MCF 10A (cell line): ENCODE measurements at regions not wholly inside any gene's neighbourhood (a gene's known extent, or its start where the extent isn't known, plus 50 kb on each side); places are given as distances from the start of the nearest gene placed in this dataset.

Source experiments
- BruUV-seq: library from RNA; stranded (reverse); fragments of 400-500 nt; replicated peaks from 2 replicates; lab custom pipeline; 2021; lab: Mats Ljungman, UMichigan
- CTCF ChIA-PET: fragments of 300-600 bp; sonication (Branson Sonifier 250); formaldehyde crosslinking; extraction: SDS; loops from one replicate; lab custom pipeline; 2021; ENCODE audit warnings: antibody characterized with exemption, inconsistent platforms; lab: Yijun Ruan, JAX
- POLR2A ChIA-PET: fragments of 300-600, 350-650 bp; sonication (Branson Sonifier 250); formaldehyde crosslinking; extraction: SDS; loops from one replicate; lab custom pipeline; 2020; ENCODE audit warnings: antibody characterized with exemption, inconsistent platforms; lab: Yijun Ruan, JAX
- DNase-seq: peaks from one replicate; pipeline ENCODE4 v3.0.0-alpha.2; 2018; ENCODE audit not compliant: unreplicated experiment
- H3K27ac Mint-ChIP-seq: one replicate; pipeline ENCODE4 v1.8.0; 2022; ENCODE audit warnings: mild to moderate bottlenecking, low read depth, mixed read lengths; ENCODE audit not compliant: unreplicated experiment
- H3K27me3 Mint-ChIP-seq: one replicate; pipeline ENCODE4 v1.8.0; 2022; ENCODE audit warnings: mixed read lengths; ENCODE audit not compliant: insufficient read depth, unreplicated experiment
- H3K36me3 Mint-ChIP-seq: one replicate; pipeline ENCODE4 v1.8.0; 2022; ENCODE audit warnings: mild to moderate bottlenecking, moderate library complexity, mixed read lengths; ENCODE audit not compliant: insufficient read depth, unreplicated experiment
- H3K4me1 Mint-ChIP-seq: one replicate; pipeline ENCODE4 v1.8.0; 2022; ENCODE audit warnings: mixed read lengths; ENCODE audit not compliant: insufficient read depth, unreplicated experiment
- H3K4me3 Mint-ChIP-seq: one replicate; pipeline ENCODE4 v1.8.0; 2022; ENCODE audit warnings: mild to moderate bottlenecking, moderate library complexity, mixed read lengths; ENCODE audit not compliant: unreplicated experiment
- H3K9me3 Mint-ChIP-seq: one replicate; pipeline ENCODE4 v1.8.0; 2022; ENCODE audit warnings: mixed read lengths; ENCODE audit not compliant: unreplicated experiment
- intact Hi-C: fragments of 100-400 bp; cut with micrococcal nuclease; formaldehyde crosslinking; loops from 2 replicates; pipeline ENCODE4 v1.14.1; 2022
- TF ChIP-seq, protein P1 (sequence below): fragments of 200-600 bp; IDR thresholded peaks from one replicate; pipeline ENCODE4 v1.8.0; 2022; ENCODE audit warnings: antibody characterized with exemption, mild to moderate bottlenecking; ENCODE audit not compliant: unreplicated experiment

DNA sequence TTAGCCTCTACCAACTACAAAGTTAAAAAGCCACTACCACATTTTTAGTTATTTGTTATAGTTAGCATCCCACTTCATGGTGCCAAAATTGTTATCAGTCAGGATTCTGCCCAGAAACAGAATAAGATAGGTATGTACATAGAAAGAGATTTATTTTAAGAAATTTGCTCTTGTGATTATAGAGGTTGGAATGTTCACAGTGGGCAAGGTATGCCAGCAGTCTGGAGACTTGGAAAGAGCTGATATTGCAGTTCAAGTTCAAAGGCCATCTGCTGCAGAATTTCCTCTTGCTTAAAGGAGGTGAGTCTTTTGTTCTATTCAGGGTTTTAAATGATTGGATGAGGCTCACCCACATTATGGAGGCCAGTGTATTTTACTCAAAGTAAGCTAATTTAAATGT is 143.8 kb upstream of the POU1F1 start:
- intact Hi-C loops = no loop called here
- Mint-ChIP-seq H3K4me1 (peaks cover 6% of the 10 kb centered on the region), H3K9me3 (peaks cover 6% of the 10 kb centered on the region), H3K27me3 (no peaks in the 10 kb centered on the region), H3K36me3 (no peaks in the 10 kb centered on the region), H3K27ac (no peak overlapping the region), H3K4me3 (no peak overlapping the region)
- ChIA-PET POLR2A (no interaction called here), CTCF (interaction anchor here (0.6 kb wide), 1 partner anchor 67 kb away, joined by 5 read pairs; no protein-coding TSS in a partner anchor)
- BruUV-seq = no TSS peak
- TF ChIP-seq, protein P1, sequence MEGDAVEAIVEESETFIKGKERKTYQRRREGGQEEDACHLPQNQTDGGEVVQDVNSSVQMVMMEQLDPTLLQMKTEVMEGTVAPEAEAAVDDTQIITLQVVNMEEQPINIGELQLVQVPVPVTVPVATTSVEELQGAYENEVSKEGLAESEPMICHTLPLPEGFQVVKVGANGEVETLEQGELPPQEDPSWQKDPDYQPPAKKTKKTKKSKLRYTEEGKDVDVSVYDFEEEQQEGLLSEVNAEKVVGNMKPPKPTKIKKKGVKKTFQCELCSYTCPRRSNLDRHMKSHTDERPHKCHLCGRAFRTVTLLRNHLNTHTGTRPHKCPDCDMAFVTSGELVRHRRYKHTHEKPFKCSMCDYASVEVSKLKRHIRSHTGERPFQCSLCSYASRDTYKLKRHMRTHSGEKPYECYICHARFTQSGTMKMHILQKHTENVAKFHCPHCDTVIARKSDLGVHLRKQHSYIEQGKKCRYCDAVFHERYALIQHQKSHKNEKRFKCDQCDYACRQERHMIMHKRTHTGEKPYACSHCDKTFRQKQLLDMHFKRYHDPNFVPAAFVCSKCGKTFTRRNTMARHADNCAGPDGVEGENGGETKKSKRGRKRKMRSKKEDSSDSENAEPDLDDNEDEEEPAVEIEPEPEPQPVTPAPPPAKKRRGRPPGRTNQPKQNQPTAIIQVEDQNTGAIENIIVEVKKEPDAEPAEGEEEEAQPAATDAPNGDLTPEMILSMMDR = no peak
- DNase-seq = no peak

DNA sequence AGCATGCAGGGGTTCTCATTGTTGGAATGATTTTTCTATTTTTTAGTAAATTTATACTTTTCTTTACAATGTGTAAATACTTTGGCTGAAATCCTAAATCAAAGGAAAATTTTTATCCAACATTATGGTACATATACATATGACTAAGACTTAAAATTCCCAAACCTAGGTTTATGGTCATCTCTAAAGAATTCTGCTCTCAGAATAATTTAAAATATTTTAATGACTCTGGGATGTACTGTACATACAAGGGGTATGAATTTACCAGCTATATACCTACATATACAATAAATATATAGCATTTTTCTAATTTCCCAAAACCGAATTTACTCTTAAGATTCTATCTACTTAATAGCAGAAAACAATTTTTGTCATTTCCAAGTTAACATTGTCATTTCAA is 137.9 kb upstream of the POU1F1 start:
- no TSS peak for BruUV-seq
- TF ChIP-seq, protein P1 = no peak
- Mint-ChIP-seq H3K9me3 (peaks cover 12% of the 10 kb centered on the region), H3K36me3 (no peaks in the 10 kb centered on the region), H3K4me1 (peaks cover 6% of the 10 kb centered on the region), H3K27ac (no peak overlapping the region), H3K4me3 (no peak overlapping the region), H3K27me3 (no peaks in the 10 kb centered on the region)
- intact Hi-C loops = no loop called here
- DNase-seq = no peak
- ChIA-PET CTCF (no interaction called here), POLR2A (no interaction called here)

DNA sequence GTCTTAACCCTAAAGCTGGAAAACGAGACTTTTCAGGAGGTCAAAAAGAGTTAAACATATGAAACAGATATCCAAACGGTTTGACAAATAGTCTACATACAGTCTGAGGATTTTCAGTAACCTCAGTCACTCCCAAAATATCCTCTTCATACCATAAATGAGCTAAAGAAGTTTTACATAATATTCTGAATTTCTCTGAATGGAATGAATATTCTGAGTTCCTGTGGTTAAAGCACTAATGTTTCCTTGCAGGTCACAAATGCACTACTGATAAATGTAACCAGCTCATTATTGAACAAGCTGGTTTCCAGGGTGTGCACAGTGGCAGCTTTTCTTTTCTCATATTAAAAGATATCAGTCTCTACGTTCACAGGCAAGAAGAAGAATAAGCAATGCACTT is 137.4 kb upstream of the POU1F1 start:
- Mint-ChIP-seq H3K27me3 (no peaks in the 10 kb centered on the region), H3K4me1 (peaks cover 6% of the 10 kb centered on the region), H3K27ac (no peak overlapping the region), H3K4me3 (no peak overlapping the region), H3K36me3 (no peaks in the 10 kb centered on the region), H3K9me3 (peaks cover 12% of the 10 kb centered on the region)
- intact Hi-C loops = no loop called here
- no peak for DNase-seq
- TF ChIP-seq, protein P1 = no peak
- ChIA-PET CTCF (interaction anchor here (0.8 kb wide), 1 partner anchor 63 kb away, joined by 3 read pairs; no protein-coding TSS in a partner anchor), POLR2A (no interaction called here)
- BruUV-seq = no TSS peak

DNA sequence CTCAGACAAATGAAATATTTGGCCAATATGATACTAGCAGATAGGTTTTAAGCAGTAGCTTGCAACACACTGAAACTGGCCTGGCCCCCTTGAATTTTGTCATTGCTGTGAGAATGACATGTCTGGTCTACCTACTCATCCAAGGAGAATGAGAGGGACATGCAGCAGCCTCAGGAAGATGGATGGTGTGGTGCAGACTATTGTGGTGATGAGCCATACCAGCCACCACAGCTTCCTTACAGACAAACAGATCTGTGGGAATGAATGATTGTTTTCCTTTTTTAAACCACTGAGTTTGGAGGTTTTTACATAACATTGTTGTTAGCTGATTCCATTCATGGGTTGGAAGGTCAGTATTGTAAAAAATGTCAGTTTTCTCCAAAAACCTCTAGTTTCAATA is 133.7 kb upstream of the POU1F1 start:
- DNase-seq = no peak
- H3K4me1 Mint-ChIP-seq = no peaks in the 10 kb centered on the region

More for the DNA sequence above, 133.7 kb upstream of the POU1F1 start:
- Mint-ChIP-seq H3K27me3 (no peaks in the 10 kb centered on the region), H3K9me3 (peaks cover 5% of the 10 kb centered on the region), H3K27ac (no peak overlapping the region), H3K4me3 (no peak overlapping the region), H3K36me3 (no peaks in the 10 kb centered on the region)
- intact Hi-C loops = no loop called here
- TF ChIP-seq, protein P1 = no peak
- CTCF ChIA-PET = no interaction called here
- BruUV-seq = no TSS peak
- POLR2A ChIA-PET = interaction anchor here (1.0 kb wide), 1 partner anchor 15 kb away, joined by 3 read pairs; no protein-coding TSS in a partner anchor
